Right hindlimb (tissue), 1 donor: ENCODE measurements at regions not wholly inside any gene's neighbourhood (a gene's known extent, or its start where the extent isn't known, plus 50 kb on each side); places are given as distances from the start of the nearest gene placed in this dataset.
A peak's percentile ranks its signal among the peaks of the same experiment; 100 is the strongest.
"Not testable (repeated sequence)": the region's sequence is repeated elsewhere in the genome, so short reads cannot be mapped to it uniquely, and the experiment has no call there.

Experiments
- DNase-seq: peaks from one replicate; pipeline ENCODE4 v3.0.0-alpha.2; 2018

GRCh38 chr4:177809791-177810190 lies 367.6 kb upstream of the AGA start:
- DNase-seq: no peak

DNA sequence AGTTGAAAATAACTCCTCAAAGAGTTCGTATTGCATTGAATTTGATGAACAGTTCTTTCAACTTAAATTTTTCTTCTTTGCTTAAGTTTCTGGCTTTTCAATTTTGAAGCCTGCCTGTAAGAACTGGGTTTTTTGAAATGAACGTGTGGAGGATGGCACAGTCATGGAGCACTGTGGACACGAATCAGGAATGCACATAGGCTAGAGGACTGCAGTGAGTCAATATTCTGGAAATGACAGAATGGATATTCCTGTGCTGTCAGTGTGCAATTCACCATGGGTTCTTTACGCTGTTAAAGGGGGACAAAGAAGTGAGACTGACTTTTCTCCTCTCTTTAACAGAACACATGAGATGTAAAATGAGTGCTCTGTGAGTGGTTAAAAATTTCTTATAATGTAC lies 368.0 kb upstream of the AGA start:
- no peak for DNase-seq

DNA sequence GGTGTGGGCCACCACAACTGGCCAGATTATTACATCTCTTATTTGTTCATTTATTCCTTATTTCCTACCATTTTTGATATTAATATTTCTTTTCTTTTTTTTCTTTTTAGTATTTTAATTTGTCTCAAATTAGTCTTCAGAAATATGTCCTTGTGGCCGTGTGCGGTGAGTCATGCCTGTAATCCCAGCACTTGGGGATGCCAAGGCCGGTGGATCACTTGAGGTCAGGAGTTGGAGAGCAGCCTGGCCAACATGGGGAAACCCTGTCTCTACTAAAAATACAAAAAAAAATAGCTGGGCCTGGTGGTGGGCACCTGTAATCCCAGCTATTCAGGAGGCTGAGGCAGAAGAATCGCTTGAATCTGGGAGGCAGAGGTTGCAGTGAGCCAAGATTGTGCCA lies 376.2 kb upstream of the AGA start:
- DNase-seq: not testable (repeated sequence)

DNA sequence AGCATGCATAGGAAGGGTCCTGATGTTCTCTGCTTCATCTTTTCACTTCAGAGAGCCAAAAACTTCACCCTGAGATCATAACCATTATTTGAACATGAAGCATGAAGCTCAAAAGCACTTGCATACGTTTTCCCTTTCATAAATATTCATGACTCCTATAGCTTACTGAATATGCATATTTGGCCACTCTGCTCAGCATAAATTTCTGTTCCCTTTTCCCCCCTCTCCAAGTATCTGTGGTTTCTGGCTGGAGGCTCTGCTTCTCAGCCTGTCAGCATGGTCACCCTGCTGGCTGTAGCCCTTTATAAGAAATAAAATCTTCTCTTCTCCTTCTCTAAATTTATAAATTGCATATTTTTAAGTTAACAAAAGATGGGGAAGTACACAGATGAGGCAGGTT lies 384.7 kb upstream of the AGA start:
- DNase-seq: no peak

- no peak for DNase-seq
Observed at GRCh38 chr4:177841258-177841657, 399.0 kb upstream of the AGA start.

- DNase-seq: no peak
Observed at GRCh38 chr4:177853229-177853628, 411.0 kb upstream of the AGA start.

GRCh38 chr4:177855507-177856197 lies 413.4 kb upstream of the AGA start:
- peak; percentile 30 for DNase-seq

DNA sequence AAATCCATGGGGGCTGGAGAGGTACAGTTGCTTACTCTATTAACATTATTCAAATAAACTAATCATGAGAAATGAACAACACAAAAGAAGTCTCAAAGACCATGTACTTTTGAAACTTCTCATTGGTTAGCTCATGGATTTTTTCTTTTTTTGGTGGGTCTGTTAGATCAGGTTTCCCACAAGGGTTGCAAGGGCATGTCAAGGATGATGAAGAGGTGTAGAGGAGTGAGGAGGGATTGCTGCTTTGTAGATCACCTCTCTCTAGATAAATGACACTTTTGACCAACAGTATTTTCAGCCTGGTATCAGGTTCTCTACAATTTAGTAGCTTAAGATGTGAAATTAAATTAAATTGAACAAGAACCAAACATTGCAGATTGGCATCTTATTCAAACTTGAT lies 417.9 kb upstream of the AGA start:
- DNase-seq: no peak

DNA sequence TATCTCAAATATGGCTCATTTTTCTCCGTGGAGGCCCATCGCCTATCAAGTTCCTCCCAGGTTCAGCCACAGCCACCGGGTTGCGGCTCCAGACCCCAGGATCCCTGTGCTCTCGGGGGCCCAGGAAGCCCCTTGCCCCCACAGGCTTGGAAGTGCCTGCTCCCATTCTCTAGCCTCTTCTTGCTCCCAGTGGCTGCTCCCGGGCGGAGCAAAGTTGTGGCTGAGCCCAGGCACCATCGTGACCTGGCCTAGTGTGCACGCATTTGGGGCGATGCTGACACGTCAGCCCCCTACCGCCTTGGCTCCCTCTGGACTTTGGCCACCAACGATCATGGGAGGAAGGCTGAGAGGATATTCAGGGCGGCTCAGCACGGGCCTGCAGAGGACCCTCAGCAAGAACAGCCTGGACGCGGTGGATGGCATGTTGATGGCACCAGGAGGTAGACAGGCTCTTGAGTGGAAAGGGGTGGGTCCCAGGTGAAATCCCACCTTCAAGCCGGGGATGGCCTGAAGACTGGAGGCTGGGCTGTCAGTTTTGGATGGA lies 419.4 kb upstream of the AGA start:
- no peak for DNase-seq

- DNase-seq: no peak
Observed at GRCh38 chr4:177862541-177863176, 420.4 kb upstream of the AGA start.

- no peak for DNase-seq
Observed at GRCh38 chr4:177879851-177880250, 437.6 kb upstream of the AGA start.

- DNase-seq: no peak
Observed at GRCh38 chr4:177895136-177895535, 452.9 kb upstream of the AGA start.

GRCh38 chr4:177901786-177902185 lies 459.5 kb upstream of the AGA start:
- no peak for DNase-seq

DNA sequence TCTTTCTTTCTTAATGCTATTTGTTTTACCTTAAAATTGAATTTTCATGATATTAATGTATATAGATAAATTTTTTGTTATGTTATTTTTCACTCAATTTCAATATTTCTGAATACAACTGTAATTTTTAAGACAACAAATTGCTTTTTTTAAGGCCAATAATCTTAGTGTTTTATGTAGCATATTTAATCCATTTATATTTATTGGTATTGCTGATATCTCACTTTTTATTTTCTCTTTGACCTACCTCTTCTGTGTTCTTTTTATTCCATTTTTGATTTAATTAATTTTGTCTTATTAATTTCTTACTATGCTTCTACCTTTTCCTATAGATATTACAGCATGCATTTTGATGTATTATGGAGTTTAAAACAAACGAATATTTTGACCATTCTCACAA lies 460.1 kb upstream of the AGA start:
- no peak for DNase-seq

DNA sequence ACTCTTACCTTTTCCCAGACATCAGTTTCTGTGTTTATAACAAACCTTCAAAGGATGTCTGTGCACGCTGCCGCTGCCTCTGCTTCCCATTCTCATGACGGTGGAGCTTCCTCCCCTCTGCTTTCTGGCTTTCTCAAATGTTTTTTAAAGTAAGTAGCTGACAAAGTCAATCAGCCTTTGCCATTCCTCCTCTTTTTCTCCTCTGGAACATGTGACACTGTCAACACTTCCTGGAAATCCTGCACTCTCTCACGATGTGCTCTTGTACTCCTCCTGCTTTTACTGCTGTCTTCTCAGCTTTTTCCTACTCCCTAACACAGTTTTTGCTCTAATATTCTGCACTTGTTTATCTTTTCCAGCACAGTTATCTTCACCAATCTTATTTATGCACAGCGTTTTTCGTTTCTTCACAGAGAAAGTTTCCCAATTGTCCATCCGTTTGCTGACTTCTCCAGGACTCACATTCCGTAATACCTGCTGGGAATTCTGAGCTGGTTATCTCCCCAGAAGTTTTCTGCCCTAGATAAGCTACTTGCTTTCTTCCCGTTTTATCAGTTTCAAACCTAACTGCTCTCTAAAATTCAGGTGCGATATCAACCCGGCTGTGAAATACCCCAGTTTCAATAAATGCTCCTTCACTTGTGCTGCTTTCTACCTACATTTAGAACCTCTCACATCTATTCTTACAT lies 465.6 kb upstream of the AGA start:
- no peak for DNase-seq

GRCh38 chr4:177921715-177922114 lies 479.5 kb upstream of the AGA start:
- DNase-seq: no peak

DNA sequence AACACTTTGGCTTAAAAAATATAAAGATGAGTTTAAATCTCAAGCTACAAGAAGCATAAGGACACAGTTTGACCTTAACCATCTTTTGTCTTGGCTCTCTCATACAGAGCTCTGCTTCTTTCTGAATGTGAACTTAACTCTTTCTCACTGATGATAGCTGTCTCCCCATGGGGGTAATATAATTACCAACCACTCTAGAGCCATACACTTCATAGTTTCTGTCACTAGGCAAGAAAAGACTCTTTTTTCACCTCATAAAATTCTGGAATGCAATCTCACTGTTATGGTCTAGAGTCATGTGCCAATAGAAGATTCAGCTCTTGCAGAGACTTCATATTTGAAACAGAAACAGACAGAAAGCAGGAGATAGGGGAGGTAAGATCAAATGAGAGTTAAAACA lies 481.7 kb upstream of the AGA start:
- no peak for DNase-seq

- DNase-seq: no peak
Observed at GRCh38 chr4:177937041-177937440, 494.8 kb upstream of the AGA start.

DNA sequence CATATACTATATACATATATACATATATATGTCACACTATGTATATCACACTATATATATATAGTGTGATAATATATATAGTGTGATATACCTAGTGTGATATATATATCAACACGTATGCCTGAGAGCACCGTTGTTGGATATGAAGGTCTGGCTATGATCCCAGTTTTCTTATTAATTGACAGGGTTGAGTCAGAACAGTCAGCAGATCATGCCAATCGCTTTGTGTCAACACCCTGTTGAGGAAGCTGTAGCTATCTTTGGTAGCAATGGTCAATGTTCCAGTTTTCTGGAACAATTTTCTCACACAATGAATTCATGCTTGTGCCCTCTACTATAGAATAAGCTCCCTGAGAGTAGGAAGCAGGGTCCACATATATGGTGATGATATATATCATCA lies 496.0 kb upstream of the AGA start:
- no peak for DNase-seq

- DNase-seq: no peak
Observed at GRCh38 chr4:177945268-177945667, 503.0 kb upstream of the AGA start.

DNA sequence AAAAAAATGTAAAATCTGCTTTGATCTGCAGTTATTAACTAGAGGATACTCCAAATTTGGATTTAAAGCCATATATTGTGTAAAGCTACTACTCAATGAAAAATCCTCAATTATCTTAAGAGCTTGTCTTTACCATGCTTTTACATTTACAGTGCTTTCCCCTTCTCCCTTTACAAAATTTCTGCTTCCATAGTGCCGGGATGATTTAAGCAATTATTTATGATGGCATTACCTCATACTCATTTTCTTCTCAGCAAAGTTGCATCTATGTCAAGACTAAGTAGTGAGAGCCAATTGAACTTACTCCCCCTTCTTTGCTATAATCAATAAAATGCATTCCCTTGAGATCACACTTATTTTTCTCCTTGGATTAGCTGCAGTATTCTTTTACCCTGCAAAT lies 505.4 kb upstream of the AGA start:
- no peak for DNase-seq

GRCh38 chr4:177948853-177949252 lies 506.6 kb upstream of the AGA start:
- DNase-seq: no peak

DNA sequence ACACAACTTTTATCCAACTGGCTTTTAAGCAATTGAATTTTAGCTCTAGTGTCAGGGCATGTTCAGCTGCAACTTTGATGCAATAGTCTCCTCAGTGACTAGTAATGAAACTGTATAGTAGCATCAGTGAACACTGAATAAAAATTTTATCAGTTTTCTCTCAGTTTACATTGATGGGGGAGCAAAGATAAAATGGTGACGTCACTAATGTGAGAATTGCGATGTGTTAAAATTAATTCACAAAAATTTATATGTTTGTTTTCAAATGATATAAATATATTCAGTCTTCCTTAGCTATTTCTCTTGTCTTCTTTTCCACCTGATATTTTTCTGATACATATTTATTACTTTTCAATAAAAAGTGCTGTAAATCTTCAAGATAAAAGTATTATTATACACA lies 508.8 kb upstream of the AGA start:
- no peak for DNase-seq

GRCh38 chr4:177952723-177953122 lies 510.5 kb upstream of the AGA start:
- DNase-seq: no peak
